H1 (cell line): ENCODE measurements at regions not wholly inside any gene's neighbourhood (a gene's known extent, or its start where the extent isn't known, plus 50 kb on each side); places are given as distances from the start of the nearest gene placed in this dataset.

Experiments
- CTCF ChIP-seq, 3 experiments: IDR thresholded peaks; 1 replicate in 2 of 3; 2 replicates in 1 of 3; pipeline versions ENCODE4 v1.5.1 to v1.6.1; 2011; ENCODE audit warnings: low read length in 3 of 3, mild to moderate bottlenecking in 3 of 3, inconsistent platforms in 2 of 3, low read depth in 1 of 3, moderate library complexity in 1 of 3; ENCODE audit not compliant: insufficient read depth in 1 of 3; ENCODE audit errors: control extremely low read depth in 1 of 3
- RAD21 ChIP-seq, 2 experiments: IDR thresholded peaks in 1 of 2; conservative IDR thresholded peaks in 1 of 2; 2 replicates each; pipeline ENCODE4 v1.6.1; 2011; ENCODE audit warnings: low read depth in 2 of 2, low read length in 2 of 2, improper control_type of control experiment in 1 of 2, inconsistent platforms in 1 of 2, mild to moderate bottlenecking in 1 of 2, moderate library complexity in 1 of 2
- TF ChIP-seq, protein P1 (sequence below): fragments of 300-600 bp; sonication (generic); IDR thresholded peaks from 2 replicates; pipeline ENCODE4 v1.7.1; 2012; ENCODE audit warnings: low read length, moderate library complexity, mild to moderate bottlenecking, inconsistent platforms; ENCODE audit not compliant: insufficient replicate concordance

- TF ChIP-seq, protein P1, sequence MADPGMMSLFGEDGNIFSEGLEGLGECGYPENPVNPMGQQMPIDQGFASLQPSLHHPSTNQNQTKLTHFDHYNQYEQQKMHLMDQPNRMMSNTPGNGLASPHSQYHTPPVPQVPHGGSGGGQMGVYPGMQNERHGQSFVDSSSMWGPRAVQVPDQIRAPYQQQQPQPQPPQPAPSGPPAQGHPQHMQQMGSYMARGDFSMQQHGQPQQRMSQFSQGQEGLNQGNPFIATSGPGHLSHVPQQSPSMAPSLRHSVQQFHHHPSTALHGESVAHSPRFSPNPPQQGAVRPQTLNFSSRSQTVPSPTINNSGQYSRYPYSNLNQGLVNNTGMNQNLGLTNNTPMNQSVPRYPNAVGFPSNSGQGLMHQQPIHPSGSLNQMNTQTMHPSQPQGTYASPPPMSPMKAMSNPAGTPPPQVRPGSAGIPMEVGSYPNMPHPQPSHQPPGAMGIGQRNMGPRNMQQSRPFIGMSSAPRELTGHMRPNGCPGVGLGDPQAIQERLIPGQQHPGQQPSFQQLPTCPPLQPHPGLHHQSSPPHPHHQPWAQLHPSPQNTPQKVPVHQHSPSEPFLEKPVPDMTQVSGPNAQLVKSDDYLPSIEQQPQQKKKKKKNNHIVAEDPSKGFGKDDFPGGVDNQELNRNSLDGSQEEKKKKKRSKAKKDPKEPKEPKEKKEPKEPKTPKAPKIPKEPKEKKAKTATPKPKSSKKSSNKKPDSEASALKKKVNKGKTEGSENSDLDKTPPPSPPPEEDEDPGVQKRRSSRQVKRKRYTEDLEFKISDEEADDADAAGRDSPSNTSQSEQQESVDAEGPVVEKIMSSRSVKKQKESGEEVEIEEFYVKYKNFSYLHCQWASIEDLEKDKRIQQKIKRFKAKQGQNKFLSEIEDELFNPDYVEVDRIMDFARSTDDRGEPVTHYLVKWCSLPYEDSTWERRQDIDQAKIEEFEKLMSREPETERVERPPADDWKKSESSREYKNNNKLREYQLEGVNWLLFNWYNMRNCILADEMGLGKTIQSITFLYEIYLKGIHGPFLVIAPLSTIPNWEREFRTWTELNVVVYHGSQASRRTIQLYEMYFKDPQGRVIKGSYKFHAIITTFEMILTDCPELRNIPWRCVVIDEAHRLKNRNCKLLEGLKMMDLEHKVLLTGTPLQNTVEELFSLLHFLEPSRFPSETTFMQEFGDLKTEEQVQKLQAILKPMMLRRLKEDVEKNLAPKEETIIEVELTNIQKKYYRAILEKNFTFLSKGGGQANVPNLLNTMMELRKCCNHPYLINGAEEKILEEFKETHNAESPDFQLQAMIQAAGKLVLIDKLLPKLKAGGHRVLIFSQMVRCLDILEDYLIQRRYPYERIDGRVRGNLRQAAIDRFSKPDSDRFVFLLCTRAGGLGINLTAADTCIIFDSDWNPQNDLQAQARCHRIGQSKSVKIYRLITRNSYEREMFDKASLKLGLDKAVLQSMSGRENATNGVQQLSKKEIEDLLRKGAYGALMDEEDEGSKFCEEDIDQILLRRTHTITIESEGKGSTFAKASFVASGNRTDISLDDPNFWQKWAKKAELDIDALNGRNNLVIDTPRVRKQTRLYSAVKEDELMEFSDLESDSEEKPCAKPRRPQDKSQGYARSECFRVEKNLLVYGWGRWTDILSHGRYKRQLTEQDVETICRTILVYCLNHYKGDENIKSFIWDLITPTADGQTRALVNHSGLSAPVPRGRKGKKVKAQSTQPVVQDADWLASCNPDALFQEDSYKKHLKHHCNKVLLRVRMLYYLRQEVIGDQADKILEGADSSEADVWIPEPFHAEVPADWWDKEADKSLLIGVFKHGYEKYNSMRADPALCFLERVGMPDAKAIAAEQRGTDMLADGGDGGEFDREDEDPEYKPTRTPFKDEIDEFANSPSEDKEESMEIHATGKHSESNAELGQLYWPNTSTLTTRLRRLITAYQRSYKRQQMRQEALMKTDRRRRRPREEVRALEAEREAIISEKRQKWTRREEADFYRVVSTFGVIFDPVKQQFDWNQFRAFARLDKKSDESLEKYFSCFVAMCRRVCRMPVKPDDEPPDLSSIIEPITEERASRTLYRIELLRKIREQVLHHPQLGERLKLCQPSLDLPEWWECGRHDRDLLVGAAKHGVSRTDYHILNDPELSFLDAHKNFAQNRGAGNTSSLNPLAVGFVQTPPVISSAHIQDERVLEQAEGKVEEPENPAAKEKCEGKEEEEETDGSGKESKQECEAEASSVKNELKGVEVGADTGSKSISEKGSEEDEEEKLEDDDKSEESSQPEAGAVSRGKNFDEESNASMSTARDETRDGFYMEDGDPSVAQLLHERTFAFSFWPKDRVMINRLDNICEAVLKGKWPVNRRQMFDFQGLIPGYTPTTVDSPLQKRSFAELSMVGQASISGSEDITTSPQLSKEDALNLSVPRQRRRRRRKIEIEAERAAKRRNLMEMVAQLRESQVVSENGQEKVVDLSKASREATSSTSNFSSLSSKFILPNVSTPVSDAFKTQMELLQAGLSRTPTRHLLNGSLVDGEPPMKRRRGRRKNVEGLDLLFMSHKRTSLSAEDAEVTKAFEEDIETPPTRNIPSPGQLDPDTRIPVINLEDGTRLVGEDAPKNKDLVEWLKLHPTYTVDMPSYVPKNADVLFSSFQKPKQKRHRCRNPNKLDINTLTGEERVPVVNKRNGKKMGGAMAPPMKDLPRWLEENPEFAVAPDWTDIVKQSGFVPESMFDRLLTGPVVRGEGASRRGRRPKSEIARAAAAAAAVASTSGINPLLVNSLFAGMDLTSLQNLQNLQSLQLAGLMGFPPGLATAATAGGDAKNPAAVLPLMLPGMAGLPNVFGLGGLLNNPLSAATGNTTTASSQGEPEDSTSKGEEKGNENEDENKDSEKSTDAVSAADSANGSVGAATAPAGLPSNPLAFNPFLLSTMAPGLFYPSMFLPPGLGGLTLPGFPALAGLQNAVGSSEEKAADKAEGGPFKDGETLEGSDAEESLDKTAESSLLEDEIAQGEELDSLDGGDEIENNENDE = no peak
- TF ChIP-seq CTCF (IDR thresholded peaks at IDR 0.05; ENCODE audit: control extremely low read depth in 1 of 3, insufficient read depth in 1 of 3, low read depth in 1 of 3, low read length in 3 of 3) (peak in 1 of 3 experiments; percentile 19; a peak in 1 of 4 replicates), RAD21 (IDR thresholded peaks at IDR 0.05 in 1 of 2, conservative IDR thresholded peaks at IDR 0.05 in 1 of 2; ENCODE audit: low read depth in 2 of 2, low read length in 2 of 2) (peak; percentile 6 to 36; a peak in 2 of 4 replicates)
These were observed 50.6 kb upstream of the DUSP5 start (continued) for GRCh38 chr10:110446954-110447608.
